IMR-90 (cell line): ENCODE measurements at regions not wholly inside any gene's neighbourhood (a gene's known extent, or its start where the extent isn't known, plus 50 kb on each side); places are given as distances from the start of the nearest gene placed in this dataset.
"Not testable (repeated sequence)": the region's sequence is repeated elsewhere in the genome, so short reads cannot be mapped to it uniquely, and the experiment has no call there.

Source experiments
- BHLHE40 ChIP-seq: fragments of 150-350 bp; IDR thresholded peaks from 2 replicates; pipeline ENCODE4 v1.6.1; 2016; ENCODE audit warnings: mild to moderate bottlenecking, low read depth, low read length
- CEBPB ChIP-seq: IDR thresholded peaks from 2 replicates; pipeline ENCODE4 v1.6.1; 2012; ENCODE audit warnings: low read depth, low read length, improper control_type of control experiment
- ELK1 ChIP-seq: fragments of 150-350 bp; IDR thresholded peaks from 2 replicates; pipeline ENCODE4 v1.6.1; 2016; ENCODE audit warnings: low read depth, mild to moderate bottlenecking, low read length, moderate library complexity, borderline replicate concordance
- NFE2L2 ChIP-seq: fragments of 150-350 bp; IDR thresholded peaks from 2 replicates; pipeline ENCODE4 v1.6.1; 2016; ENCODE audit warnings: low read depth, mild to moderate bottlenecking, low read length
- POLR2A ChIP-seq: IDR thresholded peaks from 2 replicates; pipeline ENCODE4 v1.6.1; 2012; ENCODE audit warnings: mild to moderate bottlenecking, low read depth, low read length
- RAD21 ChIP-seq: IDR thresholded peaks from 2 replicates; pipeline ENCODE4 v1.6.1; 2012; ENCODE audit warnings: low read length, improper control_type of control experiment
- TF ChIP-seq, protein P1 (sequence below): conservative IDR thresholded peaks from 2 replicates; pipeline ENCODE4 v1.5.1; 2012; ENCODE audit warnings: mild to moderate bottlenecking, low read depth, low read length, improper control_type of control experiment
- TF ChIP-seq, protein P2 (sequence below): fragments of 150-350 bp; IDR thresholded peaks from 2 replicates; pipeline ENCODE4 v1.6.1; 2017; ENCODE audit warnings: mild to moderate bottlenecking, antibody characterized with exemption, low read length, low read depth

- not testable (repeated sequence) for TF ChIP-seq POLR2A, RAD21, ELK1, BHLHE40, CEBPB, NFE2L2
- TF ChIP-seq, protein P1, sequence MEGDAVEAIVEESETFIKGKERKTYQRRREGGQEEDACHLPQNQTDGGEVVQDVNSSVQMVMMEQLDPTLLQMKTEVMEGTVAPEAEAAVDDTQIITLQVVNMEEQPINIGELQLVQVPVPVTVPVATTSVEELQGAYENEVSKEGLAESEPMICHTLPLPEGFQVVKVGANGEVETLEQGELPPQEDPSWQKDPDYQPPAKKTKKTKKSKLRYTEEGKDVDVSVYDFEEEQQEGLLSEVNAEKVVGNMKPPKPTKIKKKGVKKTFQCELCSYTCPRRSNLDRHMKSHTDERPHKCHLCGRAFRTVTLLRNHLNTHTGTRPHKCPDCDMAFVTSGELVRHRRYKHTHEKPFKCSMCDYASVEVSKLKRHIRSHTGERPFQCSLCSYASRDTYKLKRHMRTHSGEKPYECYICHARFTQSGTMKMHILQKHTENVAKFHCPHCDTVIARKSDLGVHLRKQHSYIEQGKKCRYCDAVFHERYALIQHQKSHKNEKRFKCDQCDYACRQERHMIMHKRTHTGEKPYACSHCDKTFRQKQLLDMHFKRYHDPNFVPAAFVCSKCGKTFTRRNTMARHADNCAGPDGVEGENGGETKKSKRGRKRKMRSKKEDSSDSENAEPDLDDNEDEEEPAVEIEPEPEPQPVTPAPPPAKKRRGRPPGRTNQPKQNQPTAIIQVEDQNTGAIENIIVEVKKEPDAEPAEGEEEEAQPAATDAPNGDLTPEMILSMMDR: not testable (repeated sequence)
- TF ChIP-seq, protein P2, sequence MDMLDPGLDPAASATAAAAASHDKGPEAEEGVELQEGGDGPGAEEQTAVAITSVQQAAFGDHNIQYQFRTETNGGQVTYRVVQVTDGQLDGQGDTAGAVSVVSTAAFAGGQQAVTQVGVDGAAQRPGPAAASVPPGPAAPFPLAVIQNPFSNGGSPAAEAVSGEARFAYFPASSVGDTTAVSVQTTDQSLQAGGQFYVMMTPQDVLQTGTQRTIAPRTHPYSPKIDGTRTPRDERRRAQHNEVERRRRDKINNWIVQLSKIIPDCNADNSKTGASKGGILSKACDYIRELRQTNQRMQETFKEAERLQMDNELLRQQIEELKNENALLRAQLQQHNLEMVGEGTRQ: not testable (repeated sequence)
Measured at GRCh38 chr22:36080281-36080680, 51.7 kb upstream of the RBFOX2 start.
